ENCODE measurements at regions not wholly inside any gene's neighbourhood (a gene's known extent, or its start where the extent isn't known, plus 50 kb on each side); places are given as distances from the start of the nearest gene placed in this dataset.
"Not testable (repeated sequence)": the region's sequence is repeated elsewhere in the genome, so short reads cannot be mapped to it uniquely, and the experiment has no call there.

- DNase-seq (ENCODE audit: low read depth in 6 of 9, low spot score in 9 of 9), result no peak
- H3K4me1 ChIP-seq (ENCODE audit: control insufficient read depth in 2 of 2, insufficient read depth in 2 of 2, low read length in 2 of 2), result no peaks in the 10 kb centered on the region
- H3K27me3 ChIP-seq (ENCODE audit: control insufficient read depth in 2 of 2, insufficient read depth in 1 of 2, low read length in 1 of 2), result no peaks in the 10 kb centered on the region
- H3K36me3 ChIP-seq (ENCODE audit: control insufficient read depth in 2 of 2, insufficient read depth in 2 of 2, low read length in 1 of 2), result no peaks in the 10 kb centered on the region
- no peak overlapping the region for H3K27ac ChIP-seq (ENCODE audit: low read depth in 1 of 2, low read length in 1 of 2)
- H3K4me3 ChIP-seq (ENCODE audit: low read length in 2 of 2), result no peak overlapping the region
- H3K9me3 ChIP-seq (ENCODE audit: control insufficient read depth in 2 of 2, insufficient read depth in 1 of 2, low read length in 1 of 2), result no peaks in the 10 kb centered on the region
- WGBS, result 92% methylated on average over 2 of the region's 2 CpGs
Observed at GRCh38 chr7:124247691-124248090, 214.8 kb upstream of the TMEM229A start.

- WGBS, result 82% methylated on average over 2 of the region's 2 CpGs
- no peaks in the 10 kb centered on the region for H3K36me3 ChIP-seq (ENCODE audit: control insufficient read depth in 2 of 2, insufficient read depth in 2 of 2, low read length in 1 of 2)
- H3K27ac ChIP-seq (ENCODE audit: low read depth in 1 of 2, low read length in 1 of 2), result no peak overlapping the region
- H3K4me3 ChIP-seq (ENCODE audit: low read length in 2 of 2), result no peak overlapping the region
- H3K27me3 ChIP-seq (ENCODE audit: control insufficient read depth in 2 of 2, insufficient read depth in 1 of 2, low read length in 1 of 2), result no peaks in the 10 kb centered on the region
- DNase-seq (ENCODE audit: low read depth in 6 of 9, low spot score in 9 of 9), result no peak
- no peaks in the 10 kb centered on the region for H3K9me3 ChIP-seq (ENCODE audit: control insufficient read depth in 2 of 2, insufficient read depth in 1 of 2, low read length in 1 of 2)
- H3K4me1 ChIP-seq (ENCODE audit: control insufficient read depth in 2 of 2, insufficient read depth in 2 of 2, low read length in 2 of 2), result no peaks in the 10 kb centered on the region
Observed at GRCh38 chr7:124246262-124246863, 213.5 kb upstream of the TMEM229A start.

DNA sequence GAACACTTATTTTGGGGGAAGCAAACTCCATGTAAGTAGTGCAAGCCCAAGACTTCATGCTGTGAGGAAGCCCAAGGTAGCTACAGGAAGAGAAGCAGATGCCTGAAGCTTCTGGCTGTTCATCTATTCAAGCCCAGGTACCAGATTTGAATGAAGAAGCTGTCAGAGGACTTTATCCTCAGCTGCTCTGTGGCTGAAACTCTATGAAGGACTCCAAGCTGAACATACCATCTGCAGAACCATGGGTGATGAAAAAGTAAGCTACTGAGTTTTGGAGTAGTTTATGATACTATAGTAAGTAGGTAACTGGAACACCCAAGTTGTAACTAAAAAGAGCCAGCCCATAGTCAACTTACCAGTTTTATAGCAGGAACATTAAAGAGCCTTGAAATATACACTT, 211.6 kb upstream of the TMEM229A start:
- not testable (repeated sequence) for H3K4me1 ChIP-seq (ENCODE audit: control insufficient read depth in 2 of 2, insufficient read depth in 2 of 2, low read length in 2 of 2); H3K27ac ChIP-seq (ENCODE audit: low read depth in 1 of 2, low read length in 1 of 2); DNase-seq (ENCODE audit: low read depth in 6 of 9, low spot score in 9 of 9); H3K4me3 ChIP-seq (ENCODE audit: low read length in 2 of 2); H3K9me3 ChIP-seq (ENCODE audit: control insufficient read depth in 2 of 2, insufficient read depth in 1 of 2, low read length in 1 of 2); H3K36me3 ChIP-seq (ENCODE audit: control insufficient read depth in 2 of 2, insufficient read depth in 2 of 2, low read length in 1 of 2); H3K27me3 ChIP-seq (ENCODE audit: control insufficient read depth in 2 of 2, insufficient read depth in 1 of 2, low read length in 1 of 2)

DNA sequence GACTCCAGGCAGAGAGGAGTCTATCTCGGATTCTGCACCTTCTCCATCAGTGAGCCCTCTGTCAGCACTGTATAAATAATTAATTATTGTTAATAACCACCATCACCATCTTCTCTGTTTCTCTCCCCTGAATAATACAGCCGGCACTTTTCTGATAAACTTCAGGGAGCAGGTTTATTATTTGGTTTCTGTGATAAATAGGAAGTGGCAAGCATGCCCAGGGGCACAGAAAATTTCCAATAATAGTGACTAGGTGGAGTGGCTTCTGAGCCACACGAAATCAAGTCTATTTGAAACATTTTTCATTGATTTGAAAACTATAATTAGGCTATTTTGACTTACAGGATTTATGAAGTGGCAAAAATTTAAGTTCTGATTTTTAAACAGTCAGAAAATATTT, 186.8 kb upstream of the TMEM229A start:
- WGBS, result 69% methylated on average over 3 of the region's 3 CpGs
- H3K9me3 ChIP-seq (ENCODE audit: control insufficient read depth in 2 of 2, insufficient read depth in 1 of 2, low read length in 1 of 2), result peaks cover 0 to 3% of the 10 kb centered on the region in 2 donors
- no peak overlapping the region for H3K27ac ChIP-seq (ENCODE audit: low read depth in 1 of 2, low read length in 1 of 2)
- H3K4me3 ChIP-seq (ENCODE audit: low read length in 2 of 2), result no peak overlapping the region
- no peaks in the 10 kb centered on the region for H3K4me1 ChIP-seq (ENCODE audit: control insufficient read depth in 2 of 2, insufficient read depth in 2 of 2, low read length in 2 of 2)
- no peaks in the 10 kb centered on the region for H3K27me3 ChIP-seq (ENCODE audit: control insufficient read depth in 2 of 2, insufficient read depth in 1 of 2, low read length in 1 of 2)
- DNase-seq (ENCODE audit: low read depth in 6 of 9, low spot score in 9 of 9), result no peak
- H3K36me3 ChIP-seq (ENCODE audit: control insufficient read depth in 2 of 2, insufficient read depth in 2 of 2, low read length in 1 of 2), result no peaks in the 10 kb centered on the region

GRCh38 chr7:124208642-124209041, 175.8 kb upstream of the TMEM229A start:
- H3K27me3 ChIP-seq (ENCODE audit: control insufficient read depth in 2 of 2, insufficient read depth in 1 of 2, low read length in 1 of 2), result no peaks in the 10 kb centered on the region
- no peaks in the 10 kb centered on the region for H3K36me3 ChIP-seq (ENCODE audit: control insufficient read depth in 2 of 2, insufficient read depth in 2 of 2, low read length in 1 of 2)
- H3K27ac ChIP-seq (ENCODE audit: low read depth in 1 of 2, low read length in 1 of 2), result no peak overlapping the region
- no peak overlapping the region for H3K4me3 ChIP-seq (ENCODE audit: low read length in 2 of 2)
- H3K4me1 ChIP-seq (ENCODE audit: control insufficient read depth in 2 of 2, insufficient read depth in 2 of 2, low read length in 2 of 2), result no peaks in the 10 kb centered on the region
- no peak for DNase-seq (ENCODE audit: low read depth in 6 of 9, low spot score in 9 of 9)
- 84% methylated on average over 2 of the region's 2 CpGs for WGBS
- H3K9me3 ChIP-seq (ENCODE audit: control insufficient read depth in 2 of 2, insufficient read depth in 1 of 2, low read length in 1 of 2), result no peaks in the 10 kb centered on the region

- H3K36me3 ChIP-seq (ENCODE audit: control insufficient read depth in 2 of 2, insufficient read depth in 2 of 2, low read length in 1 of 2), result no peaks in the 10 kb centered on the region
- WGBS, result 86% methylated on average over 2 of the region's 2 CpGs
- no peak for DNase-seq (ENCODE audit: low read depth in 6 of 9, low spot score in 9 of 9)
- no peaks in the 10 kb centered on the region for H3K27me3 ChIP-seq (ENCODE audit: control insufficient read depth in 2 of 2, insufficient read depth in 1 of 2, low read length in 1 of 2)
- H3K27ac ChIP-seq (ENCODE audit: low read depth in 1 of 2, low read length in 1 of 2), result no peak overlapping the region
- no peak overlapping the region for H3K4me3 ChIP-seq (ENCODE audit: low read length in 2 of 2)
- no peaks in the 10 kb centered on the region for H3K9me3 ChIP-seq (ENCODE audit: control insufficient read depth in 2 of 2, insufficient read depth in 1 of 2, low read length in 1 of 2)
- H3K4me1 ChIP-seq (ENCODE audit: control insufficient read depth in 2 of 2, insufficient read depth in 2 of 2, low read length in 2 of 2), result no peaks in the 10 kb centered on the region
Observed at GRCh38 chr7:124208173-124208572, 175.3 kb upstream of the TMEM229A start.

DNA sequence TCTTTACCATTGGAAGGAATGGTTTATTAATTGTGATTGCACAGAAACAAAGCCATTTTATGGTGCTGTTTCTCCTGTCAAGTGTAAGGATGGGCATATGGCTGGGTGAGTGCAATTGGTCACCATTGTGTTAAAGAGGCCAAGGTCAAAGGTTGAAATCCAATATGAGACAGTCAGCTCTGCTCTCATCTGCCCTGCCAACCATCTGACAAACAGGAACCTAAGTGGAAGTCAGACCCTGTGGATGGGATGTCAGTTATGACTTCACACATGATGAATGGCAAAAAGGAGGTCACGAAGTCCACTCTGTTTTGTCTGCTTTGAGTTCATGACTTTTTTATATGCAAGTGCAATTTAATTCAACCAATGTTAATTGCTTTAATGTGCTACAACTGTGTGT, 172.7 kb upstream of the TMEM229A start:
- Histone ChIP-seq H3K27ac (ENCODE audit: low read depth in 1 of 2, low read length in 1 of 2) (no peak overlapping the region), H3K4me3 (ENCODE audit: low read length in 2 of 2) (no peak overlapping the region), H3K9me3 (ENCODE audit: control insufficient read depth in 2 of 2, insufficient read depth in 1 of 2, low read length in 1 of 2) (no peaks in the 10 kb centered on the region), H3K36me3 (ENCODE audit: control insufficient read depth in 2 of 2, insufficient read depth in 2 of 2, low read length in 1 of 2) (no peaks in the 10 kb centered on the region), H3K4me1 (ENCODE audit: control insufficient read depth in 2 of 2, insufficient read depth in 2 of 2, low read length in 2 of 2) (no peaks in the 10 kb centered on the region), H3K27me3 (ENCODE audit: control insufficient read depth in 2 of 2, insufficient read depth in 1 of 2, low read length in 1 of 2) (no peaks in the 10 kb centered on the region)
- 82% methylated on average over 1 of the region's 1 CpG for WGBS
- DNase-seq (ENCODE audit: low read depth in 6 of 9, low spot score in 9 of 9), result no peak

DNA sequence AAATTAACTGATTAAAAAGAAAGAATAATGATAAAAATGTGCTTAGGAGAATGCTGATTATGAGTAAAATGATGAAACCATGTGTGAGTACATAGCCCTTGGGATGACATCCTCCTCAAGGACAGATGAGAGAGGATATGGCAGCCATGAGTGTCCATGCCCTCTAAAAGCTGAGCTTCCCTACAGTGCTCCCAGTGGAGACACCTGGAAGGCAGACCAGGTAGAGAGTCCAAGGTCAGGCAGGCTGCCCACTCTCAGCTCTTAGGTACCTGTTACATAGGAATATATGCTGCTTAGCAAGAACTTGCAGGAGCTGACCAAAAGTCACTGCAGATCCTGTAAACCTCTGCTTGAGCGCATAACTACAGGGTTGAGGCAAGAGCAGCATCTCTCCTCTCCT, 169.7 kb upstream of the TMEM229A start:
- H3K27me3 ChIP-seq (ENCODE audit: control insufficient read depth in 2 of 2, insufficient read depth in 1 of 2, low read length in 1 of 2), result no peaks in the 10 kb centered on the region
- H3K36me3 ChIP-seq (ENCODE audit: control insufficient read depth in 2 of 2, insufficient read depth in 2 of 2, low read length in 1 of 2), result no peaks in the 10 kb centered on the region
- H3K27ac ChIP-seq (ENCODE audit: low read depth in 1 of 2, low read length in 1 of 2), result no peak overlapping the region
- 98% methylated on average over 1 of the region's 1 CpG for WGBS
- no peaks in the 10 kb centered on the region for H3K4me1 ChIP-seq (ENCODE audit: control insufficient read depth in 2 of 2, insufficient read depth in 2 of 2, low read length in 2 of 2)
- H3K4me3 ChIP-seq (ENCODE audit: low read length in 2 of 2), result no peak overlapping the region
- H3K9me3 ChIP-seq (ENCODE audit: control insufficient read depth in 2 of 2, insufficient read depth in 1 of 2, low read length in 1 of 2), result no peaks in the 10 kb centered on the region
- DNase-seq (ENCODE audit: low read depth in 6 of 9, low spot score in 9 of 9), result no peak

GRCh38 chr7:124201768-124202349, 169.0 kb upstream of the TMEM229A start:
- H3K4me1 ChIP-seq (ENCODE audit: control insufficient read depth in 2 of 2, insufficient read depth in 2 of 2, low read length in 2 of 2), result no peaks in the 10 kb centered on the region
- H3K4me3 ChIP-seq (ENCODE audit: low read length in 2 of 2), result no peak overlapping the region
- H3K27me3 ChIP-seq (ENCODE audit: control insufficient read depth in 2 of 2, insufficient read depth in 1 of 2, low read length in 1 of 2), result no peaks in the 10 kb centered on the region
- no peaks in the 10 kb centered on the region for H3K36me3 ChIP-seq (ENCODE audit: control insufficient read depth in 2 of 2, insufficient read depth in 2 of 2, low read length in 1 of 2)
- no peak for DNase-seq (ENCODE audit: low read depth in 6 of 9, low spot score in 9 of 9)
- WGBS, result 74% methylated on average over 3 of the region's 3 CpGs
- H3K27ac ChIP-seq (ENCODE audit: low read depth in 1 of 2, low read length in 1 of 2), result no peak overlapping the region
- no peaks in the 10 kb centered on the region for H3K9me3 ChIP-seq (ENCODE audit: control insufficient read depth in 2 of 2, insufficient read depth in 1 of 2, low read length in 1 of 2)

All from thymus (tissue), 11 donors.